ENCODE measurements at regions not wholly inside any gene's neighbourhood (a gene's known extent, or its start where the extent isn't known, plus 50 kb on each side); places are given as distances from the start of the nearest gene placed in this dataset.
A peak's percentile ranks its signal among the peaks of the same experiment; 100 is the strongest.
"Not testable (repeated sequence)": the region's sequence is repeated elsewhere in the genome, so short reads cannot be mapped to it uniquely, and the experiment has no call there.

GRCh38 chr1:119253366-119253765, 112.9 kb upstream of the WARS2 start:
- DNase-seq (ENCODE audit: low read depth in 2 of 2): no peak

- DNase-seq (ENCODE audit: low read depth in 2 of 2): no peak
These were observed 113.7 kb upstream of the WARS2 start for GRCh38 chr1:119254067-119254720.

GRCh38 chr1:119256089-119256488, 112.5 kb upstream of the HAO2 start:
- not testable (repeated sequence) for DNase-seq (ENCODE audit: low read depth in 2 of 2)

- DNase-seq (ENCODE audit: low read depth in 2 of 2): no peak
These were observed 108.1 kb upstream of the HAO2 start for GRCh38 chr1:119260506-119260905.

- DNase-seq (ENCODE audit: low read depth in 2 of 2): no peak
These were observed 102.2 kb upstream of the HAO2 start for GRCh38 chr1:119266386-119266785.

GRCh38 chr1:119266858-119267257, 101.7 kb upstream of the HAO2 start:
- no peak for DNase-seq (ENCODE audit: low read depth in 2 of 2)

- not testable (repeated sequence) for DNase-seq (ENCODE audit: low read depth in 2 of 2)
These were observed 101.3 kb upstream of the HAO2 start for GRCh38 chr1:119267288-119267687.

- DNase-seq (ENCODE audit: low read depth in 2 of 2): no peak
These were observed 99.7 kb upstream of the HAO2 start for GRCh38 chr1:119268879-119269278.

- DNase-seq (ENCODE audit: low read depth in 2 of 2): peak; percentile 36 to 46
These were observed 93.1 kb upstream of the HAO2 start for GRCh38 chr1:119275145-119276134.

- no peak for DNase-seq (ENCODE audit: low read depth in 2 of 2)
These were observed 92.0 kb upstream of the HAO2 start for GRCh38 chr1:119276558-119276957.

GRCh38 chr1:119279456-119280381, 88.9 kb upstream of the HAO2 start:
- DNase-seq (ENCODE audit: low read depth in 2 of 2): peak; percentile 81 to 84

- peak; percentile 89 for DNase-seq (ENCODE audit: low read depth in 2 of 2)
These were observed 83.1 kb upstream of the HAO2 start for GRCh38 chr1:119285482-119285881.

- DNase-seq (ENCODE audit: low read depth in 2 of 2): peak in 1 of 2 experiments; percentile 15
These were observed 81.9 kb upstream of the HAO2 start for GRCh38 chr1:119286587-119287181.

- no peak for DNase-seq (ENCODE audit: low read depth in 2 of 2)
These were observed 79.8 kb upstream of the HAO2 start for GRCh38 chr1:119288751-119289150.

GRCh38 chr1:119290297-119290696, 78.3 kb upstream of the HAO2 start:
- no peak for DNase-seq (ENCODE audit: low read depth in 2 of 2)

- no peak for DNase-seq (ENCODE audit: low read depth in 2 of 2)
These were observed 76.9 kb upstream of the HAO2 start for GRCh38 chr1:119291611-119292206.

GRCh38 chr1:119293797-119294196, 74.8 kb upstream of the HAO2 start:
- no peak for DNase-seq (ENCODE audit: low read depth in 2 of 2)

- no peak for DNase-seq (ENCODE audit: low read depth in 2 of 2)
These were observed 74.4 kb upstream of the HAO2 start for GRCh38 chr1:119294199-119294598.

GRCh38 chr1:119294722-119295121, 73.9 kb upstream of the HAO2 start:
- no peak for DNase-seq (ENCODE audit: low read depth in 2 of 2)

- DNase-seq (ENCODE audit: low read depth in 2 of 2): peak; percentile 76 to 82
These were observed 69.8 kb upstream of the HAO2 start for GRCh38 chr1:119298687-119299303.

GRCh38 chr1:119302011-119302410, 66.6 kb upstream of the HAO2 start:
- no peak for DNase-seq (ENCODE audit: low read depth in 2 of 2)

Data from fibroblast of skin of left biceps (primary cell).